ENCODE measurements at regions not wholly inside any gene's neighbourhood (a gene's known extent, or its start where the extent isn't known, plus 50 kb on each side); places are given as distances from the start of the nearest gene placed in this dataset.

DNA sequence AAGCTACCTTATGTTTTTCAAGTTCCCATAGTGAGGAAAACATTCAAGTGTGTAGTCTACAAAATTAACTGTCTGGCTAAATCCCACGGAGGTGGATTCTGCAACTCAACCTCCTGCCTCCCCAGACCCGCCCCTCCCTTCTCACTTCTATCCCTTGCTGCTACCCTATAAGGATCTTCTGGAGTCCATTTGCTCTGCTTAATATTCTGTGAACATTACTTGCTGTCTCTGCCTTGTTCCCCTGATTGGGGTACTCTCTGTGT, 163.2 kb downstream of the KCNE4 start:
- 42 to 58% methylated on average over 2 of the region's 2 CpGs for WGBS, 2 donors
- H3K9me3 ChIP-seq: peaks cover 0 to 6% (median 0%) of the 10 kb centered on the region in 4 donors
- ATAC-seq (ENCODE audit: low FRiP score in 2 of 2): no peak
- H3K4me3 ChIP-seq: no peak overlapping the region
- no peak overlapping the region for H3K27ac ChIP-seq
- H3K4me1 ChIP-seq: no peaks in the 10 kb centered on the region
- no peaks in the 10 kb centered on the region for H3K36me3 ChIP-seq
- no peak for DNase-seq
- no peaks in the 10 kb centered on the region for H3K27me3 ChIP-seq
- TF ChIP-seq EP300 (IDR thresholded peaks at IDR 0.05) (no peak), POLR2AphosphoS5 (IDR thresholded peaks at IDR 0.05) (no peak), POLR2A (IDR thresholded peaks at IDR 0.05) (no peak)
- TF ChIP-seq, protein P1, sequence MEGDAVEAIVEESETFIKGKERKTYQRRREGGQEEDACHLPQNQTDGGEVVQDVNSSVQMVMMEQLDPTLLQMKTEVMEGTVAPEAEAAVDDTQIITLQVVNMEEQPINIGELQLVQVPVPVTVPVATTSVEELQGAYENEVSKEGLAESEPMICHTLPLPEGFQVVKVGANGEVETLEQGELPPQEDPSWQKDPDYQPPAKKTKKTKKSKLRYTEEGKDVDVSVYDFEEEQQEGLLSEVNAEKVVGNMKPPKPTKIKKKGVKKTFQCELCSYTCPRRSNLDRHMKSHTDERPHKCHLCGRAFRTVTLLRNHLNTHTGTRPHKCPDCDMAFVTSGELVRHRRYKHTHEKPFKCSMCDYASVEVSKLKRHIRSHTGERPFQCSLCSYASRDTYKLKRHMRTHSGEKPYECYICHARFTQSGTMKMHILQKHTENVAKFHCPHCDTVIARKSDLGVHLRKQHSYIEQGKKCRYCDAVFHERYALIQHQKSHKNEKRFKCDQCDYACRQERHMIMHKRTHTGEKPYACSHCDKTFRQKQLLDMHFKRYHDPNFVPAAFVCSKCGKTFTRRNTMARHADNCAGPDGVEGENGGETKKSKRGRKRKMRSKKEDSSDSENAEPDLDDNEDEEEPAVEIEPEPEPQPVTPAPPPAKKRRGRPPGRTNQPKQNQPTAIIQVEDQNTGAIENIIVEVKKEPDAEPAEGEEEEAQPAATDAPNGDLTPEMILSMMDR (IDR thresholded peaks at IDR 0.05): no peak

DNA sequence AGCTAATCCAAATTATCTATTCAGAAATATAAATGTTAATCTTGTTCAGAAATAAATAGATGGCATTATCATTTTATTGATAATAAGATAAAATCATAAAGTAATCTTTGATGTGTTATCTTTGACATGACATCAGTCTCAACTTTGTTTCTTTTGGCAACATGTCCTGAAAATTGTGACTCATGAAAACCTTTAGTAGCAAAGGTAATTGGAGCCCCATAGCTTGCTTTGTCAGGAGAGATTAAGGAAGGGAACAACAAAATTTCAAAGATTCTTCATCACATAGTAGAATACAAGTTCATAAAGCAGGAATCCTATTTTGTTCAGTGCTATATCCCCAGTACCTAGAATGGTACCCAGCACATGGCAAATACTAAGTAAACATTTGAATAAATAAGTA, 165.4 kb downstream of the KCNE4 start:
- H3K4me3 ChIP-seq: no peak overlapping the region
- H3K4me1 ChIP-seq: no peaks in the 10 kb centered on the region
- H3K27me3 ChIP-seq: no peaks in the 10 kb centered on the region
- no peak overlapping the region for H3K27ac ChIP-seq
- DNase-seq (no peak), ATAC-seq (ENCODE audit: low FRiP score in 2 of 2) (no peak)
- no peaks in the 10 kb centered on the region for H3K36me3 ChIP-seq
- TF ChIP-seq EP300 (IDR thresholded peaks at IDR 0.05): no peak
- TF ChIP-seq, protein P1 (IDR thresholded peaks at IDR 0.05): no peak
- TF ChIP-seq POLR2A (IDR thresholded peaks at IDR 0.05): no peak
- no peak for TF ChIP-seq POLR2AphosphoS5 (IDR thresholded peaks at IDR 0.05)
- H3K9me3 ChIP-seq: no peaks in the 10 kb centered on the region

DNA sequence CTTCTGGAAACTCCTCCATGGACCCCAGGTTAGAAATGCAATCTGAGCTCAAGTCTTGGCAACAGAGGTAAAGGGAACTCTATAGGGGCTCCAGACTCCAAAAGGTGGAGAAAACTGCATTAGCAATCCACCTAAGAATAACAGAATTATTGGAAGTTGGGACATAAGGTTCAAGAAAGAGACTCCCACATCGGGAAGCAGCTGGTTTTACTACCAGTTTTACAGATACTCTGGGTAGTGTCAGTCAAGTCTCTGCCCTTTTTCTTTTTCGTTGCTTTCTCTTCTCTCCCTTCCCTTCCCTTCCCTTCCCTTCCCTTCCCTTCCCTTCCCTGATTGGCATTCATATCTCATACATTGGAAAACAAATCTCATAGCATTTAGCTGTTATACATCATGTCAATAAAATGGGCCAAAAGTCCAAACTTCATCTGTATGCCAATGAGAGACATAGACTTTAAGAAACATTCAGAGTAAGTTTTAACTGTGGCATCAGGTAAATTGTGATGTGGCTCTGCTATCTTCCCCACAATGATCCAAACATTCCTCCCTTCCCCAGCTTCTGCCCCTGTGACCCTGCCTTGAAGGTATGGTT, 166.7 kb downstream of the KCNE4 start:
- no peaks in the 10 kb centered on the region for H3K4me1 ChIP-seq
- DNase-seq (no peak), ATAC-seq (ENCODE audit: low FRiP score in 2 of 2) (no peak)
- WGBS, 2 donors: 68 to 69% methylated on average over 2 of the region's 2 CpGs
- TF ChIP-seq POLR2A (IDR thresholded peaks at IDR 0.05) (no peak), EP300 (IDR thresholded peaks at IDR 0.05) (no peak), POLR2AphosphoS5 (IDR thresholded peaks at IDR 0.05) (no peak)
- TF ChIP-seq, protein P1 (IDR thresholded peaks at IDR 0.05): no peak
- no peaks in the 10 kb centered on the region for H3K9me3 ChIP-seq
- no peak overlapping the region for H3K4me3 ChIP-seq
- H3K27me3 ChIP-seq: no peaks in the 10 kb centered on the region
- H3K27ac ChIP-seq: no peak overlapping the region
- H3K36me3 ChIP-seq: no peaks in the 10 kb centered on the region

DNA sequence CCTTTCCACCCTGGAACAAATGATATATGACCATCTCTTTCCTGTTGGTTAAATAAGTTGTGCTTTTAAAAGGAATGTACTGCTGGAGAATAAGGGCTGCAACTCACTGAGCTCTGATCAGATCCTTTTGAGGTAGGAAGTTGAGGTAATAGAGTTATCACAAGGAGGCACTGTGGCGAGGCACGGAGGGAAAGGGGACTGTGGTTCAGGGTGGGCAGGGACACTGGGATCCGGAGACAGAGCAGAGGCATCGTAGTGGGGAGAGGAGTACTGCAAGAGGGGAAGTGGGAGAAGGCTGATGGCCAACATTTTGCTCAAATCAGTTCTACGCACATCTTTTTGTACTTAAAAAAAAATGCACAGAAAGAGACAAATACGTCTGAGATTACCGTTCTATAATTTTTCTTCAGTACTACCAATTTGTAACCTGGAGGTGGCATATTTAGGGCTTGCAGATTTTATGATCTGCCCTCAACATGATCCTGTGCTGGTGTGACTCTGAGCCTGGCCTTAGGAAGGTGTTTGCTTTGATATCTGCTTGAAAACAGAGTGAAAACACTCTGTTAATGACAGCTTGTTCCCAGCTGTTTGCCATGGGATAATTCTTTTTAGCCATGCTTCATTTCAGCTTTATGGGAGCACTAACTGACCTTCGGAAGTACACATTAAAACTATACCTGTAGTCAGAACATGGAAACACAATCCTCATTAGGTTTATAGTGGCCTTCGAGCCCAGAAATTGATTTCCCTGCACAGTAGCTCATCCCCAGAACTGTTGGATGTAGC, 168.1 kb downstream of the KCNE4 start:
- H3K27me3 ChIP-seq: no peaks in the 10 kb centered on the region
- no peak overlapping the region for H3K4me3 ChIP-seq
- H3K36me3 ChIP-seq: no peaks in the 10 kb centered on the region
- ATAC-seq (ENCODE audit: low FRiP score in 2 of 2) (no peak), DNase-seq (no peak)
- no peaks in the 10 kb centered on the region for H3K9me3 ChIP-seq
- TF ChIP-seq EP300 (IDR thresholded peaks at IDR 0.05) (no peak), POLR2AphosphoS5 (IDR thresholded peaks at IDR 0.05) (no peak), POLR2A (IDR thresholded peaks at IDR 0.05) (no peak)
- TF ChIP-seq, protein P1 (IDR thresholded peaks at IDR 0.05): no peak
- no peaks in the 10 kb centered on the region for H3K4me1 ChIP-seq
- 62 to 68% methylated on average over 9 of the region's 9 CpGs for WGBS, 2 donors
- H3K27ac ChIP-seq: no peak overlapping the region

DNA sequence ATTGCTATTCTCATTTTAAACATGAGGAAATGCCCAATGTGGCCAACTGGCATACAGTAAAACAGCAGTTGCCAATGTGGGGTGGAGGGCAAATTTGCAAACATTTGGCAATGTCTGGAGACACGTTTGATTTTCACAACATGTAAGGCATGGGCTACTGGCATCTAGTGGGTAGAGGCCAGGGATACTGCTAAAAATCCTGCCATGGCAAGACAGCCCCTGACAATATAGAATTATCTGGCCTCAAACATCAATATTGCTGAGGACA, 168.6 kb downstream of the KCNE4 start:
- Histone ChIP-seq H3K27ac (no peak overlapping the region), H3K36me3 (no peaks in the 10 kb centered on the region), H3K4me1 (no peaks in the 10 kb centered on the region), H3K27me3 (no peaks in the 10 kb centered on the region), H3K4me3 (no peak overlapping the region), H3K9me3 (no peaks in the 10 kb centered on the region)
- WGBS, 2 donors: 21 to 38% methylated on average over 1 of the region's 1 CpG
- ATAC-seq (ENCODE audit: low FRiP score in 2 of 2): no peak
- no peak for DNase-seq
- TF ChIP-seq POLR2A (IDR thresholded peaks at IDR 0.05): no peak
- no peak for TF ChIP-seq EP300 (IDR thresholded peaks at IDR 0.05)
- TF ChIP-seq, protein P1 (IDR thresholded peaks at IDR 0.05): no peak
- TF ChIP-seq POLR2AphosphoS5 (IDR thresholded peaks at IDR 0.05): no peak
